OCI-LY3 (cell line): ENCODE measurements at regions not wholly inside any gene's neighbourhood (a gene's known extent, or its start where the extent isn't known, plus 50 kb on each side); places are given as distances from the start of the nearest gene placed in this dataset.

ENCODE experiments used
- CTCF ChIP-seq: fragments of 200-600, 300-600 bp; sonication (generic); IDR thresholded peaks from 2 replicates; pipeline ENCODE4 v1.5.1; 2014; ENCODE audit warnings: antibody characterized with exemption, low read length, low read depth
- EZH2phosphoT487 ChIP-seq: fragments of 200-600 bp; shearing (Covaris generic); IDR thresholded peaks from 2 replicates; pipeline ENCODE4 v1.6.1; 2018; ENCODE audit warnings: antibody characterized with exemption, mixed run types, low read depth

DNA sequence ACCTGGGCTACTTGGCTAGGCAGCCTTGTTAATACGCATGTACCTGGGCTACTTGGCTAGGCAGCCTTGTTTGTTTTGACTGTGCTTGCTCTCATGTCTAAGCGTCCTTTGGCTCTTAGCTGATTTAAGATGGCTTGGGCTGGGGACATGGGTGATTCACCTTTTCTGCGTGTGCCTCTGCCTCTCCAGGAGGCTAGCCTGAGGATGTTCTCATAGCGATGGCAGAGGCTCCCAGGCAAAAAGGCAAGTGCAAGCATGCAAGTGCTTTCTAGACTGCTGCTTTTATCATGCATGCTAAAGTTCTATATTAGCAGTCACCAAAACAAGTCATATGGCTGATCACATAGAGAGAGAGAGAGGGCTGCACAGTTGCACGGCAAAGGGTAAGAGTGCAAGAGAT, 300.5 kb downstream of the IRX1 start:
- no peak for TF ChIP-seq CTCF
- TF ChIP-seq EZH2phosphoT487 = no peak
